NCI-H2196 (cell line): ENCODE measurements at regions not wholly inside any gene's neighbourhood (a gene's known extent, or its start where the extent isn't known, plus 50 kb on each side); places are given as distances from the start of the nearest gene placed in this dataset.
"Not testable (repeated sequence)": the region's sequence is repeated elsewhere in the genome, so short reads cannot be mapped to it uniquely, and the experiment has no call there.

ENCODE experiments used
- DNase-seq: peaks from one replicate; lab custom pipeline; 2025; ENCODE audit not compliant: unreplicated experiment; lab: John Stamatoyannopoulos, UW

- DNase-seq = no peak
These were observed 174.0 kb upstream of the TPM1 start for GRCh38 chr15:62868507-62868906.

GRCh38 chr15:62869116-62869515 is 173.4 kb upstream of the TPM1 start:
- DNase-seq = no peak

- DNase-seq = no peak
These were observed 172.3 kb upstream of the TPM1 start for GRCh38 chr15:62870216-62870615.

- DNase-seq = not testable (repeated sequence)
These were observed 171.8 kb upstream of the TPM1 start for GRCh38 chr15:62870701-62871100.

GRCh38 chr15:62873203-62873602 is 169.3 kb upstream of the TPM1 start:
- no peak for DNase-seq

- DNase-seq = no peak
These were observed 168.5 kb upstream of the TPM1 start for GRCh38 chr15:62874064-62874463.

- DNase-seq = no peak
These were observed 167.5 kb upstream of the TPM1 start for GRCh38 chr15:62874959-62875625.

- DNase-seq = no peak
These were observed 166.9 kb upstream of the TPM1 start for GRCh38 chr15:62875626-62876021.

- DNase-seq = peak; percentile 40
These were observed 165.2 kb upstream of the TPM1 start for GRCh38 chr15:62877276-62877857.

GRCh38 chr15:62878070-62878469 is 164.5 kb upstream of the TPM1 start:
- peak; percentile 10 for DNase-seq

- no peak for DNase-seq
These were observed 162.8 kb upstream of the TPM1 start for GRCh38 chr15:62879770-62880169.

- no peak for DNase-seq
These were observed 162.3 kb upstream of the TPM1 start for GRCh38 chr15:62880278-62880677.

- DNase-seq = no peak
These were observed 161.5 kb upstream of the TPM1 start for GRCh38 chr15:62881056-62881455.

- no peak for DNase-seq
These were observed 158.5 kb upstream of the TPM1 start for GRCh38 chr15:62883938-62884479.

GRCh38 chr15:62886431-62887071 is 156.0 kb upstream of the TPM1 start:
- DNase-seq = no peak

GRCh38 chr15:62887113-62887570 is 155.4 kb upstream of the TPM1 start:
- DNase-seq = no peak

GRCh38 chr15:62888623-62889022 is 153.9 kb upstream of the TPM1 start:
- DNase-seq = no peak

- no peak for DNase-seq
These were observed 153.3 kb upstream of the TPM1 start for GRCh38 chr15:62889141-62889661.

- DNase-seq = peak; percentile 2
These were observed 152.6 kb upstream of the TPM1 start for GRCh38 chr15:62889734-62890505.

- DNase-seq = no peak
These were observed 148.0 kb upstream of the TPM1 start for GRCh38 chr15:62894322-62895085.
